ENCODE measurements at regions not wholly inside any gene's neighbourhood (a gene's known extent, or its start where the extent isn't known, plus 50 kb on each side); places are given as distances from the start of the nearest gene placed in this dataset.

- TF ChIP-seq CTCF (IDR thresholded peaks at IDR 0.05 in 2 of 3, conservative IDR thresholded peaks at IDR 0.05 in 1 of 3; ENCODE audit: control insufficient read depth in 2 of 3, extremely low read depth in 1 of 3, insufficient read depth in 1 of 3, low read depth in 3 of 3, low read length in 3 of 3) (no peak), POLR2A (IDR thresholded peaks at IDR 0.05; ENCODE audit: low read depth, low read length) (no peak), EZH2 (IDR thresholded peaks at IDR 0.05; ENCODE audit: borderline replicate concordance, control insufficient read depth, low read depth, low read length) (no peak), BCLAF1 (IDR thresholded peaks at IDR 0.05) (no peak), STAT1 (conservative IDR thresholded peaks at IDR 0.05) (no peak), MAX (IDR thresholded peaks at IDR 0.05; ENCODE audit: low read depth, low read length) (no peak), PRDM15 (CRISPR knock-in tag; IDR thresholded peaks at IDR 0.05) (no peak), SUPT20H (IDR thresholded peaks at IDR 0.05; ENCODE audit: borderline replicate concordance, control insufficient read depth, low read depth, low read length) (no peak)
Observed at GRCh38 chr4:126969360-126970235, 663.2 kb upstream of the INTU start.
